GM12878 (cell line): ENCODE measurements at regions not wholly inside any gene's neighbourhood (a gene's known extent, or its start where the extent isn't known, plus 50 kb on each side); places are given as distances from the start of the nearest gene placed in this dataset.

Experiments used
- ATAC-seq: fragments of 200-7000 bp; cut with Tn5 transposase; 3 replicates; pipeline ENCODE4 v1.9.1; 2020; ENCODE audit warnings: mild to moderate bottlenecking, moderate library complexity
- BruUV-seq: library from RNA; stranded (reverse); fragments of 400-500 nt; replicated peaks from 2 replicates; lab custom pipeline; 2021; lab: Mats Ljungman, UMichigan
- CTCF ChIA-PET: fragments of 300-600 bp; sonication (Branson Sonifier 250); formaldehyde crosslinking; extraction: SDS; loops from one replicate; lab custom pipeline; 2021; ENCODE audit warnings: inconsistent platforms; lab: Yijun Ruan, JAX
- POLR2A ChIA-PET: fragments of 350-600 bp; formaldehyde crosslinking; extraction: SDS; loops from one replicate; lab custom pipeline; 2021; ENCODE audit warnings: inconsistent platforms; lab: Charles Lee
- RAD21 ChIA-PET: fragments of 300-600 bp; sonication (Branson Sonifier 250); formaldehyde crosslinking; loops from one replicate; lab custom pipeline; 2023; ENCODE audit warnings: antibody characterized with exemption; ENCODE audit not compliant: unreplicated experiment; lab: Charles Lee
- SMC1A ChIA-PET: fragments of 300-600 bp; sonication (Branson Sonifier 250); formaldehyde crosslinking; loops from one replicate; lab custom pipeline; 2023; ENCODE audit not compliant: unreplicated experiment, uncharacterized antibody; lab: Charles Lee
- DNase-seq: peaks from one replicate; pipeline ENCODE4 v3.0.0-alpha.2; 2011; ENCODE audit warnings: low read depth, low spot score
- FAIRE-seq: peaks from 3 replicates; lab custom pipeline; 2011; peaks lifted over from hg19 to GRCh38; lab: Jason Lieb, UNC
- H2AFZ ChIP-seq: 2 replicates; pipeline ENCODE4 v1.6.0; 2011; ENCODE audit warnings: low read depth, low read length, control low read depth; ENCODE audit not compliant: control insufficient read depth
- H3K27ac ChIP-seq: 2 replicates; pipeline ENCODE4 v1.5.1; 2011; ENCODE audit warnings: control low read depth; ENCODE audit not compliant: control insufficient read depth, insufficient read depth
- H3K27me3 ChIP-seq, 2 experiments: replicated peaks in 1 of 2; 2 replicates each; pipeline versions ENCODE4 v1.6.0 to v1.6.1; 2011; ENCODE audit warnings: low read length in 1 of 2; ENCODE audit not compliant: control insufficient read depth in 2 of 2, insufficient read depth in 2 of 2
- H3K36me3 ChIP-seq, 2 experiments: 2 replicates each; pipeline ENCODE4 v1.5.1; 2011; ENCODE audit warnings: low read length in 1 of 2; ENCODE audit not compliant: control insufficient read depth in 2 of 2, insufficient read depth in 2 of 2
- H3K4me1 ChIP-seq: 2 replicates; pipeline ENCODE4 v1.6.1; 2011; ENCODE audit warnings: mild to moderate bottlenecking, low read length, moderate library complexity, mixed read lengths; ENCODE audit not compliant: control insufficient read depth, insufficient read depth
- H3K4me2 ChIP-seq: 2 replicates; pipeline ENCODE4 v1.6.0; 2011; ENCODE audit warnings: control low read depth; ENCODE audit not compliant: control insufficient read depth, insufficient read depth
- H3K4me3 ChIP-seq: fragments of 200-600 bp; sonication (generic); 2 replicates; pipeline ENCODE4 v1.5.1; 2016
- H3K79me2 ChIP-seq: 2 replicates; pipeline ENCODE4 v1.6.0; 2011; ENCODE audit warnings: low read length; ENCODE audit not compliant: control insufficient read depth, insufficient read depth
- H3K9ac ChIP-seq: 2 replicates; pipeline ENCODE4 v1.8.0; 2011; ENCODE audit warnings: low read length, control low read depth, mixed read lengths; ENCODE audit not compliant: control insufficient read depth, insufficient read depth
- H3K9me3 ChIP-seq: replicated peaks from 3 replicates; pipeline ENCODE4 v1.5.1; 2011; ENCODE audit warnings: mild to moderate bottlenecking, low read length; ENCODE audit not compliant: control insufficient read depth, insufficient read depth
- H4K20me1 ChIP-seq: 2 replicates; pipeline ENCODE4 v1.6.0; 2011; ENCODE audit not compliant: control insufficient read depth, insufficient read depth
- ATF7 ChIP-seq: fragments of 450-650 bp; IDR thresholded peaks from 2 replicates; pipeline ENCODE4 v1.6.1; 2016; ENCODE audit warnings: low read depth, mild to moderate bottlenecking
- ETV6 ChIP-seq, 2 experiments: fragments of 450-650 bp in 1 of 2; IDR thresholded peaks in 1 of 2; conservative IDR thresholded peaks in 1 of 2; 2 replicates each; pipeline ENCODE4 v1.6.1; 2014; ENCODE audit warnings: antibody characterized with exemption in 1 of 2, borderline replicate concordance in 1 of 2, low read depth in 1 of 2, mild to moderate bottlenecking in 1 of 2, moderate library complexity in 1 of 2
- GATAD2B ChIP-seq: fragments of 450-650 bp; conservative IDR thresholded peaks from 2 replicates; pipeline ENCODE4 v1.6.1; 2017; ENCODE audit warnings: low read depth, mild to moderate bottlenecking, moderate library complexity
- IKZF2 ChIP-seq, 2 experiments: fragments of 450-650 bp; IDR thresholded peaks; 2 replicates each; pipeline ENCODE4 v1.6.1; 2017; ENCODE audit warnings: mild to moderate bottlenecking in 2 of 2, moderate library complexity in 2 of 2
- MTA3 ChIP-seq: IDR thresholded peaks from 2 replicates; pipeline ENCODE4 v1.6.1; 2012; ENCODE audit warnings: low read length, inconsistent platforms, borderline replicate concordance
- MYB ChIP-seq: fragments of 150-350 bp; IDR thresholded peaks from 2 replicates; pipeline ENCODE4 v1.6.1; 2014; ENCODE audit warnings: mild to moderate bottlenecking, low read depth, low read length, borderline replicate concordance
- NR2C2 ChIP-seq: IDR thresholded peaks from 2 replicates; pipeline ENCODE4 v1.6.1; 2011; ENCODE audit warnings: borderline replicate concordance, low read depth; ENCODE audit not compliant: control insufficient read depth, insufficient read length
- SMC3 ChIP-seq: IDR thresholded peaks from 2 replicates; pipeline ENCODE4 v1.6.1; 2011; ENCODE audit warnings: low read length, improper control_type of control experiment, borderline replicate concordance
- SPI1 ChIP-seq: IDR thresholded peaks from 2 replicates; pipeline ENCODE4 v1.6.1; 2011; ENCODE audit warnings: low read depth, mild to moderate bottlenecking, low read length, moderate library complexity, borderline replicate concordance; ENCODE audit not compliant: insufficient read depth
- SRF ChIP-seq, 2 experiments: IDR thresholded peaks; 2 replicates each; pipeline ENCODE4 v1.6.1; 2011; ENCODE audit warnings: low read depth in 2 of 2, low read length in 2 of 2, mild to moderate bottlenecking in 1 of 2, moderate library complexity in 1 of 2
- WRNIP1 ChIP-seq: IDR thresholded peaks from 2 replicates; pipeline ENCODE4 v1.6.1; 2011; ENCODE audit warnings: low read depth, low read length, improper control_type of control experiment, borderline replicate concordance
- ZNF24 ChIP-seq: fragments of 450-650 bp; IDR thresholded peaks from 2 replicates; pipeline ENCODE4 v1.6.1; 2017; ENCODE audit warnings: antibody characterized with exemption, mild to moderate bottlenecking
- WGBS: methylation state at CpG from one replicate; pipeline ENCODE4 v1.1.6; 2016; ENCODE audit warnings: low lambda C conversion rate; ENCODE audit not compliant: insufficient replicate concordance, insufficient coverage; ENCODE audit errors: missing lambda C conversion rate; 5-methylcytosine and 5-hydroxymethylcytosine counted together
- in situ Hi-C: fragments of 300-500 bp; cut with MboI; formaldehyde crosslinking; loops from 9 replicates; pipeline ENCODE4 v1.14.3; 2018; ENCODE audit warnings: mixed read lengths
- intact Hi-C: fragments of 100-400 bp; cut with micrococcal nuclease; formaldehyde crosslinking; loops from one replicate; pipeline ENCODE4 v1.14.2; 2022; ENCODE audit not compliant: unreplicated experiment
- TF ChIP-seq, protein P1 (sequence below), 3 experiments: IDR thresholded peaks in 2 of 3; conservative IDR thresholded peaks in 1 of 3; 2 replicates each; pipeline ENCODE4 v1.5.1; 2011; ENCODE audit warnings: low read depth in 3 of 3, low read length in 3 of 3, mild to moderate bottlenecking in 3 of 3, control low read depth in 2 of 3, moderate library complexity in 2 of 3, inconsistent platforms in 1 of 3, mixed read lengths in 1 of 3; ENCODE audit not compliant: control insufficient read depth in 2 of 3, insufficient read depth in 1 of 3; ENCODE audit errors: extremely low read depth in 1 of 3

DNA sequence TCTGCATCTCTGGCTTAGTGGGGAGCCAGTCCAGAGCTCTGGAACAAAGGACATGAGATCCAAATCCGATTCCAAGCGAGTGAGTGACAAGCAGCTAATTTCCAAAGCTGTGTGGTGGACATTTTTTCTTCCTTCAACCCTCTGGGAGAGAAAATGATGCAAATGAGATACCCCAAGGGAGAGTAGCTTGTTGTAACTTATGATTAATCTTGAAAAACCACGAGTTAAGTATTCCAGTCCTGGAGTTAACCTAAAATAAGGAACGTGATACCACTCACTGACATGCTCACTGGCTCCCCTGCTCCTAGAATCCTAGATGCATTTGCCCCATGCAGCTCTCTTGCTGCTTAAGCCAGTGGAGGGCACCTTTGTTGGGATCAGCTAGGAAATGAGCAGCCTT is 116.0 kb upstream of the HABP2 start:
- Histone ChIP-seq H3K79me2 (no peaks in the 10 kb centered on the region), H3K4me2 (no peak overlapping the region), H3K27me3 (no peaks in the 10 kb centered on the region), H4K20me1 (no peaks in the 10 kb centered on the region), H3K4me1 (no peaks in the 10 kb centered on the region), H2AFZ (no peak overlapping the region), H3K9ac (no peak overlapping the region), H3K9me3 (no peaks in the 10 kb centered on the region), H3K36me3 (no peaks in the 10 kb centered on the region), H3K4me3 (no peak overlapping the region), H3K27ac (no peak overlapping the region)
- ChIA-PET POLR2A (no interaction called here), SMC1A (no interaction called here), RAD21 (no interaction called here), CTCF (no interaction called here)
- in situ Hi-C loops (no loop called here), intact Hi-C loops (no loop called here)
- 0% methylated on average over 4 of the region's 4 CpGs for WGBS
- FAIRE-seq = no peak
- no peak for DNase-seq
- TF ChIP-seq WRNIP1 = no peak
- no peak for TF ChIP-seq SPI1
- ATAC-seq = no peak
- BruUV-seq = no TSS peak

DNA sequence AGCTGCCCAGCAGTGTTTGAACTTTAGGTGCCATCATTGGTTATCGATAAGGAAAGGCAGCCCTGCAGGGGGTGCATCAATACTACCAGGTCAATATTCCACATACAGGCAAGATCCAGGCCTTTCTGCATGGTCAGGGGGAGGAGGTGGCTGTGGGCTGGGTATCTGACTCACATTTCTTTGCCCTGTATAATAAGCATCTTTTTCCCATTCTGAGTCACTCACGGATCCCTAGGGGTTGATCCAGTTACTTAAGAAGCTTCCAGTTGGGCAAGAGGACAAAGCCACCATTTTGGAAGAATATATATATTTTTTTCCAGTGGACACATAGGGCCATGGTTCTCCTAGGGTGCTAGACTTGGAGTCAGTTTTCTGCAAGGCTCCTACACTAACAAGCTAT is 114.2 kb upstream of the HABP2 start:
- in situ Hi-C loops (no loop called here), intact Hi-C loops (no loop called here)
- no peak overlapping the region for H3K4me3 ChIP-seq
- TF ChIP-seq ZNF24 (no peak), SMC3 (no peak), ATF7 (no peak), SRF (IDR thresholded peaks at IDR 0.05; ENCODE audit: low read depth in 2 of 2, low read length in 2 of 2) (no peak), NR2C2 (no peak), GATAD2B (no peak), MTA3 (no peak), ETV6 (conservative IDR thresholded peaks at IDR 0.05 in 1 of 2, IDR thresholded peaks at IDR 0.05 in 1 of 2; ENCODE audit: borderline replicate concordance in 1 of 2, low read depth in 1 of 2) (no peak), MYB (no peak), IKZF2 (IDR thresholded peaks at IDR 0.05) (no peak)
- TF ChIP-seq, protein P1, sequence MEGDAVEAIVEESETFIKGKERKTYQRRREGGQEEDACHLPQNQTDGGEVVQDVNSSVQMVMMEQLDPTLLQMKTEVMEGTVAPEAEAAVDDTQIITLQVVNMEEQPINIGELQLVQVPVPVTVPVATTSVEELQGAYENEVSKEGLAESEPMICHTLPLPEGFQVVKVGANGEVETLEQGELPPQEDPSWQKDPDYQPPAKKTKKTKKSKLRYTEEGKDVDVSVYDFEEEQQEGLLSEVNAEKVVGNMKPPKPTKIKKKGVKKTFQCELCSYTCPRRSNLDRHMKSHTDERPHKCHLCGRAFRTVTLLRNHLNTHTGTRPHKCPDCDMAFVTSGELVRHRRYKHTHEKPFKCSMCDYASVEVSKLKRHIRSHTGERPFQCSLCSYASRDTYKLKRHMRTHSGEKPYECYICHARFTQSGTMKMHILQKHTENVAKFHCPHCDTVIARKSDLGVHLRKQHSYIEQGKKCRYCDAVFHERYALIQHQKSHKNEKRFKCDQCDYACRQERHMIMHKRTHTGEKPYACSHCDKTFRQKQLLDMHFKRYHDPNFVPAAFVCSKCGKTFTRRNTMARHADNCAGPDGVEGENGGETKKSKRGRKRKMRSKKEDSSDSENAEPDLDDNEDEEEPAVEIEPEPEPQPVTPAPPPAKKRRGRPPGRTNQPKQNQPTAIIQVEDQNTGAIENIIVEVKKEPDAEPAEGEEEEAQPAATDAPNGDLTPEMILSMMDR (IDR thresholded peaks at IDR 0.05 in 2 of 3, conservative IDR thresholded peaks at IDR 0.05 in 1 of 3; ENCODE audit: control insufficient read depth in 2 of 3, extremely low read depth in 1 of 3, insufficient read depth in 1 of 3, low read depth in 3 of 3, low read length in 3 of 3) = no peak
- H2AFZ ChIP-seq = no peak overlapping the region
- no peaks in the 10 kb centered on the region for H3K79me2 ChIP-seq
- BruUV-seq = no TSS peak
- POLR2A ChIA-PET = no interaction called here
- RAD21 ChIA-PET = no interaction called here
- SMC1A ChIA-PET = no interaction called here
- whole genome bisulfite sequencing = 17% methylated on average over 2 of the region's 2 CpGs
- H4K20me1 ChIP-seq = no peaks in the 10 kb centered on the region
- no peak overlapping the region for H3K9ac ChIP-seq
- no peak for ATAC-seq
- H3K4me1 ChIP-seq = no peaks in the 10 kb centered on the region
- H3K36me3 ChIP-seq = no peaks in the 10 kb centered on the region
- DNase-seq = no peak
- H3K27me3 ChIP-seq = no peaks in the 10 kb centered on the region
- no peaks in the 10 kb centered on the region for H3K9me3 ChIP-seq
- H3K27ac ChIP-seq = no peak overlapping the region
- FAIRE-seq = no peak
- CTCF ChIA-PET = no interaction called here
- no peak overlapping the region for H3K4me2 ChIP-seq
